ENCODE measurements at regions not wholly inside any gene's neighbourhood (a gene's known extent, or its start where the extent isn't known, plus 50 kb on each side); places are given as distances from the start of the nearest gene placed in this dataset.

- TF ChIP-seq TCF12 (IDR thresholded peaks at IDR 0.05; ENCODE audit: low read depth): no peak
- TF ChIP-seq YY1 (IDR thresholded peaks at IDR 0.05; ENCODE audit: low read depth): no peak
These were observed 54.6 kb downstream of the ARL4A start for GRCh38 chr7:12741951-12742575.

GRCh38 chr7:12746211-12746610 is 58.8 kb downstream of the ARL4A start:
- no peak for TF ChIP-seq EP300 (IDR thresholded peaks at IDR 0.05; ENCODE audit: borderline replicate concordance)
- no peak for TF ChIP-seq MAX (IDR thresholded peaks at IDR 0.05)

- TF ChIP-seq USF1 (IDR thresholded peaks at IDR 0.05) (no peak), CEBPB (IDR thresholded peaks at IDR 0.05) (peak; percentile 69)
These were observed 60.4 kb downstream of the ARL4A start for GRCh38 chr7:12747687-12748306.

GRCh38 chr7:12749069-12749468 is 61.6 kb downstream of the ARL4A start:
- no peak for TF ChIP-seq REST (IDR thresholded peaks at IDR 0.05; ENCODE audit: low read depth)
- TF ChIP-seq CREB1 (IDR thresholded peaks at IDR 0.05; ENCODE audit: low read depth): no peak
- TF ChIP-seq CEBPB (IDR thresholded peaks at IDR 0.05): no peak
- TF ChIP-seq TAF1 (IDR thresholded peaks at IDR 0.05; ENCODE audit: low read depth): no peak
- no peak for TF ChIP-seq ZBTB7A (IDR thresholded peaks at IDR 0.05; ENCODE audit: low read depth)
- TF ChIP-seq USF1 (IDR thresholded peaks at IDR 0.05): no peak

- no peak for TF ChIP-seq TAF1 (IDR thresholded peaks at IDR 0.05; ENCODE audit: low read depth)
- TF ChIP-seq CEBPB (IDR thresholded peaks at IDR 0.05): no peak
- no peak for TF ChIP-seq EP300 (IDR thresholded peaks at IDR 0.05; ENCODE audit: borderline replicate concordance)
- no peak for TF ChIP-seq EGR1 (IDR thresholded peaks at IDR 0.05)
- no peak for TF ChIP-seq YY1 (IDR thresholded peaks at IDR 0.05; ENCODE audit: low read depth)
- no peak for TF ChIP-seq NFIC (IDR thresholded peaks at IDR 0.05)
- TF ChIP-seq CREB1 (IDR thresholded peaks at IDR 0.05; ENCODE audit: low read depth): no peak
- no peak for TF ChIP-seq FOXM1 (IDR thresholded peaks at IDR 0.05; ENCODE audit: borderline replicate concordance, low read depth)
- TF ChIP-seq REST (IDR thresholded peaks at IDR 0.05; ENCODE audit: low read depth): no peak
- TF ChIP-seq TCF12 (IDR thresholded peaks at IDR 0.05; ENCODE audit: low read depth): no peak
- TF ChIP-seq TEAD4 (IDR thresholded peaks at IDR 0.05): no peak
- TF ChIP-seq MAX (IDR thresholded peaks at IDR 0.05): no peak
- TF ChIP-seq USF1 (IDR thresholded peaks at IDR 0.05): no peak
These were observed 62.3 kb downstream of the ARL4A start for GRCh38 chr7:12749746-12750145.

GRCh38 chr7:12751764-12752163 is 64.3 kb downstream of the ARL4A start:
- no peak for TF ChIP-seq USF1 (IDR thresholded peaks at IDR 0.05)
- TF ChIP-seq EGR1 (IDR thresholded peaks at IDR 0.05): no peak
- no peak for TF ChIP-seq RAD21 (IDR thresholded peaks at IDR 0.05; ENCODE audit: low read depth)
- TF ChIP-seq YY1 (IDR thresholded peaks at IDR 0.05; ENCODE audit: low read depth): no peak
- no peak for TF ChIP-seq ZBTB7A (IDR thresholded peaks at IDR 0.05; ENCODE audit: low read depth)
- TF ChIP-seq FOXM1 (IDR thresholded peaks at IDR 0.05; ENCODE audit: borderline replicate concordance, low read depth): no peak
- TF ChIP-seq TAF1 (IDR thresholded peaks at IDR 0.05; ENCODE audit: low read depth): no peak
